ENCODE measurements at regions not wholly inside any gene's neighbourhood (a gene's known extent, or its start where the extent isn't known, plus 50 kb on each side); places are given as distances from the start of the nearest gene placed in this dataset.

- no peak for TF ChIP-seq ZFX (IDR thresholded peaks at IDR 0.05)
- no peak for TF ChIP-seq CTCF (conservative IDR thresholded peaks at IDR 0.05)
- peak overlapping the region; percentile 21; the same call in 1 of the 2 replicates for H3K27ac ChIP-seq
These were observed 399.9 kb downstream of the PDCD6IP start for GRCh38 chr3:34198309-34198708.

GRCh38 chr3:34200576-34200975 lies 402.1 kb downstream of the PDCD6IP start:
- TF ChIP-seq CTCF (conservative IDR thresholded peaks at IDR 0.05) (no peak), ZFX (IDR thresholded peaks at IDR 0.05) (no peak)
- no peak overlapping the region for H3K27ac ChIP-seq

- no peak overlapping the region for H3K27ac ChIP-seq
- TF ChIP-seq CTCF (conservative IDR thresholded peaks at IDR 0.05): no peak
These were observed 404.5 kb downstream of the PDCD6IP start for GRCh38 chr3:34202975-34203374.

- TF ChIP-seq ZFX (IDR thresholded peaks at IDR 0.05) (no peak), CTCF (conservative IDR thresholded peaks at IDR 0.05) (no peak)
- no peak overlapping the region for H3K27ac ChIP-seq
These were observed 405.0 kb downstream of the PDCD6IP start for GRCh38 chr3:34203386-34203785.

- no peak for TF ChIP-seq CTCF (conservative IDR thresholded peaks at IDR 0.05)
- no peak for TF ChIP-seq ZFX (IDR thresholded peaks at IDR 0.05)
- H3K27ac ChIP-seq: no peak overlapping the region
These were observed 408.6 kb downstream of the PDCD6IP start for GRCh38 chr3:34207002-34207401.

GRCh38 chr3:34207806-34208205 lies 409.4 kb downstream of the PDCD6IP start:
- TF ChIP-seq CTCF (conservative IDR thresholded peaks at IDR 0.05) (no peak), ZFX (IDR thresholded peaks at IDR 0.05) (no peak)
- H3K27ac ChIP-seq: no peak overlapping the region

- no peak overlapping the region for H3K27ac ChIP-seq
- TF ChIP-seq CTCF (conservative IDR thresholded peaks at IDR 0.05): no peak
- TF ChIP-seq ZFX (IDR thresholded peaks at IDR 0.05): no peak
These were observed 413.7 kb downstream of the PDCD6IP start for GRCh38 chr3:34212175-34212574.
